HG03439 (cell line): ENCODE measurements at regions not wholly inside any gene's neighbourhood (a gene's known extent, or its start where the extent isn't known, plus 50 kb on each side); places are given as distances from the start of the nearest gene placed in this dataset.

Source experiments
- ATAC-seq: cut with Tn5 transposase; IDR thresholded peaks from one replicate; pipeline ENCODE4 v1.9.1; 2021; ENCODE audit warnings: mild to moderate bottlenecking, moderate library complexity; ENCODE audit not compliant: unreplicated experiment

DNA sequence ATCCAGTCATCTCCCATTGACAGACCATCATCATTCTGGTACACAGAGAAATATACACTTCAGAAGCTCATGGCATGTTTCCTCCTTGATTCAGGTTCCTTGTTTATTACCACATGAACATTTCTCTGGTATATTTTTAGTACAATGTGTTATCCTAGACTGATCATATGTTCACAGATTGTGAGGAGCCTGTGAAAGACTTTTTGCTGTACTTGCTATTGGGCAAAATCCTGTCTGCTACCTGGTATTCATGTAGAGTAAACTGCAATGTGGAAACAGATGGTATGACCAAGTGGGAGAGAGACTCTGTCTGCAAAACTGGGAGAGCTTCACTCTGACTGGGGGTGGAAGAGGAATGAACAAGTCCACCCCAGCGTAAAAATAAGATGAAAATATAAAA is 657.2 kb downstream of the IRS1 start:
- no peak for ATAC-seq

DNA sequence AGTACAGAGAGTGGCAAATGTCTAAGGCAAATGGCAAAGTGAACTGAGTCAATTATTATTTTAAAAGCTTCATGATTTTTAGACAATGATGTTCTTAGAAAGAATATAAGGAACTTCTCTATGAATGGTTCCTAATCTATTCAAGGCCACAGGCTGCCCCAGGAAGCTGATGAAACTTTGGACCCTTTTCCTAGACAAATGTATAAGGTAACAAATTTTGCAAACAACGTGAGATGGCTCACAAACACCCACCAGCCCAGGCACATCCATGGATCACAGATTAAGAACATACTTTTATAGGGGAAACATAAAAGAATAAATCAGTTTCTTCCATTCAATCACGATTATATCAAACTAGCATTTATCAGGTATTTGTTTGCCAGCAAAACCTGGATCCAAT is 659.0 kb downstream of the IRS1 start:
- no peak for ATAC-seq

DNA sequence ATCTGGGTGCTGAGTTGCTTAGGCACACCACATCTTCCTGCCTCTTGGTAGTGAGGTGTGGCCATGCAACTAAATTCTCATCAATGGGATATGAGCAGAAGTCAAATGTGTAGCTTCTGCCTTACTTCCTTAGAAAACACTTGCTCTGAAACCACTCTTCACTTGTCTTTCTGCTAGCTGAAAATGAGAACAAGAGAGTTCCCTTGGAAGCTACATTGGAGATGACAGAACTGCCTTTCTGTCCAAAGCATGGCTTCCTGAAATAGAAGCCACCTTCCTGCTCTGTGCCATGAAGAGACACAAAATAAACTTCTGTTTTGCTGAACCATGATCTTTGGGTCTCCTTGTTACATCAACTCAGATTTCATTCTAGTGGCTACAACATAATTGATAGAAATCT is 659.9 kb downstream of the IRS1 start:
- ATAC-seq, result no peak

DNA sequence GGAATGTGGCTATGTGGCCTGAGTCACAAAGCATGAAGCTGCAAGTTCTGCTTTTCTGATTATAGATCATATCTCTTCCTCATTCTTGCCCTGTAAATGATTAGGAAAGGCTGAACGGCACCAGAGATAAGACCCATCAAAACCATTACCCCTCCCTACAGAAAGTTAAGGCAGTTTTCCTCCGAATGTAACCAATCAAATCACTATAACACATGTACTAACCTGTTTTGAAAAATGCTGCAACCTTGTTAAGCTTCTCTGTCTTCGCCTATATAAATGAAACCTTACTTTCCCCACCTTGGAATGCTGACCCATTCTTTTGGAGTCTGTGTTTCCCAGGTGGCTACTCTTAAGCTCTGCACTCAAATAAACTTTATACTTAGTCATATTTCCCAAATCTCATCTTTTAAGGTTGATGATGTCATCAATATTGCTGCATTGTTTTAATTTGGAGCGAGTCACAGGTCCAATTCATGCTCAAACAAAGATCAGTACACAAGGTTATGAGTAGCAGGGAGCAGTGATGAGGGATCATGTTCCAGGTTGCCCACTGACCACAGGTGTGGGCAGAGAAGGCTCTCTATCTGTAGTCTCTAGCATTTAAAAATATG is 662.3 kb downstream of the IRS1 start:
- no peak for ATAC-seq

DNA sequence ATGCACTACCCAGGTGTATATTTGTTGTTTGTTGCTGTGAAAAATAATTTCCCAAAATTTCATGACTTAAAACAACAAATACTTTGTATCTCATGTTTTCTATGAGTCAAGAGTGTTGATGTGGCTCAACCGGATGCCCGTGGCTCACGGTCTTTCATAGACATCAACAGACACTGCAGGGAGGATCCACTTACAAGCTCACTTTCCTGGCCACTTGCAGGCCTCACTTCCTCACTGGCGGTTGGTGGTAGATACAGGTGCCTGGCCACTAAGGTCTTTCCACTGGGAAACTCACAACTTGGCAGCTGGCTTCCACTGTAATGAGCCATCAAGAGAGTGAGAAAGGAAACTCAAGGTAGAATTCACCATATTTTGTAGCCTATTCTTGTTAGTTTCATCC is 662.9 kb downstream of the IRS1 start:
- ATAC-seq, result no peak

DNA sequence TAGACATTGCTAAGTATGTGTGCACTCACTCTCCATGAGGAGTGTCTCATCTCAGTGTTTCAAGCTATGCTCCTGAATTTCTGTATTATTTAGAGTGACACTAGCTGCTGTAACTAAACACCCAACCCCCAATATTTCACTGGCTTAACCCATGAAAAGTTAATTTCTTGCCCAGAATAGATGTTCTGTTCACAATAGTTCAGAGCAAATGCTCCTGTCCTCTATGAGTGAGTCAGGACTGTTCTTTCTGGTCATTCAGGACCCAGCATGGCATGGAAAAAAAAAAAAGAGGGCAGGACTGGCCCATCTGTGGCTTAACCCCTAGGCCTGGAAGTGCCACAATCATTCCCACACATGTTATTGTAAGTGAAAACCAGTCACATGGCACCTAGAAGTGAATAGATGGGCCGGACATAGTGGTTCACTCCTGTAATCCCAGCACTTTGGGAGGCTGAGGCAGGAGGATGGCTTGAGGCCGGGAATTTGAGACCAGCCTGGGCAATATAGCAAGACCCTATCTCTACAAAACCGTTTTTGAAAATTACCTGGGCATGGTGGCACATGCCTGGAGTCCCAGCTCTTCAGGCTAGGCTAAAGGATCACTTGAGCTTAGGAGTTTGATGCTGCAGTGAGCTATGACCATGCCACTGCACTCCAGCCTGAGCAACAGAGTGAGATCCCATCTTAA is 663.6 kb downstream of the IRS1 start:
- no peak for ATAC-seq

DNA sequence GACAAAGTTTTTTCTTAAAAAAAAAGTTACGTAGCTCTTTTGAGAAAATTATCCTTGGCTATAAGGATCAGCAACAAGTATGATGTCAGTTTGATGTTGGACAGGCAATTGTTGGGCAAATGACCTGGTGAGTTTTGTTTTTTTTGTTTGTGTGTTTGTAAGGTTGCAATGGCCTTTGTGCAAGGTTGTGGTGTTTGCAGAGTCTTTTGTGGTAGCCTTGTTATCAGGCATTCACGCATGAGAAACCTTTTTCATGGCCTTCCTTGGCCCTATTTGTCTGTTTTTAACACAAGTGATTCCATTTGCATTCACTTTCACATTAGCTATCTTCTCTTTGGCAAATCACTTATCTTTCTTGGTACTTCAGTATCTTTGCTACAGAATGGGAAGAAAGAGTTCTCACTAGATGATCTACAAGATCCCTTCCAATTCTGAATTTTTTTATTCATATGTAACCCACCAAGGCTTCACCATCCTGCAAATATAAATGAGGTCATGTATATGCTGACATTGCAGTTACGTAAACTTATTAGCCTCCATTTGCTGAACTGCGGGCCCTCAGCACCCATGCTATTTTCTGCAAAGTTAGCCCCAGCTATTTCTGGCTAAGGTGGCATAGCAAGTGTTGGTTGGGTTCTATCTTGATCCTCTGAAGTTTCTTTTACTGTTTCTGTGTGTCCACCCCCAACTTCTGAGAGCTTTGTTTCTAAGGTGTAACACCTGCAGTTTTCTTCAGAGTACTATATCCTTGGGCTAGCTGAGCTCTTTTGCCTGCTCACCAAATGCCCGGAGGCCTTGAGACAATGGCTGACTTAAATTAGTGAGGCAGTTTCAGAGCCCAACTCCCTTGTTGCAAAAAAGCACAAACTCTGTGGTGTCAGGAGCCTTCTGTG is 667.1 kb downstream of the IRS1 start:
- ATAC-seq, result no peak

DNA sequence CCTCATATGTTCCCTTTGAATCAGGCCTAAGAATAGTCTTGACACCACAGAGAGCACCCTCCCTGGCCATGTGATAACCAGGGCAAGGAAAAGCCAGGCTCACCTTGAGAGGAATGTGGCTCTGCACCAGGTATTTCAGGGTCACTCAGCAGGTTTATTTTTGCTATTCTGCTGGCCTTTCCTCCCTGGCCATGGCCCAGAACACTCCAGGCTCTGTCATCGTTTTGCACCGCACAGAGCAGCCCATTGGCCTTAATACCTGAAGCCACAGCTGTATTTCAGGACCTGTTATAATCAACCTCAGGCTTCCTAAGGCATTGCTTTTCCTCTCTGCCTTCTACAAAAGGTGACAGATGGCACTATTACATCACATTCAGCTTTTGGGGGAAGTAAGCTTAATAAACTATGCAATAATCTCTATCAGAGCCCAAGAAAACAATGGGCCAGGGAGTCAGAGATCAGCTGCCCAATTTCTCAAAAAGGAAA is 668.3 kb downstream of the IRS1 start:
- ATAC-seq, result no peak

DNA sequence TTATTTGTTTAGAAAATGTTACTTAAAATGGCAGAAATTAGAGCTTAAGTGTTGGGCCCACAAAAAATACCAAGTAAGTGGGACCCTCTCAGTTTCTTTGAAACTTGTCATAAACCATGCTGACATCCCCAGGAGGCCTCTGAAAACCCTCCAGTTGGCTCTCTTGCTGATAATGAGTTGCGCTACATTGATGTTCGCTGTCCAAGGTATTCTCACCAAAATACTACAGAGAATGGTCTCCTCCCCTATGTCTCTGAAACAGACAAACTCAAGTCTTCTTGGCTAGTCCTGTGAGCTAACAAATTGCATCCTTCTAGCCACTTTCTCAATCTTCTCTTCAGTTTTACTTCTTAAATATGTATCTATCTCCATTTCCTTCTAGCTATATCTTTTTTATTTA is 669.4 kb downstream of the IRS1 start:
- no peak for ATAC-seq

DNA sequence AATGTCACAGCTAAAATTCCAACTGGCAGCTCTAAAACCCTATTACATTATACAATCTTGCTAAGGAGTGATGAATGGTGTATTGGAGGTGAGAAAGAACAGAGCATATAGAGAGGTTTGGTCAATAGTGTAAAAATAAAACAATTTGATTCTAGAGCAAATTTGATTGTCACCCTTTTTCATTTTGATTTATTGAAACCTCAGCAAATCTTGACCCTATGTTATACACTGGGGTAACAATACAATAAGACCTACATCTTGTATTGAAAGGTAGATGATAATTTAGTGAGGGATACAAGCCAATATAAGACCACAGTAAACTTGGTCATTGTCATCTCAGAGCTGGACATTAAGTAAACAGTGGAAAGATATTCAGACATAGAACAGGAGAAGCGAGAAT is 671.9 kb downstream of the IRS1 start:
- no peak for ATAC-seq

DNA sequence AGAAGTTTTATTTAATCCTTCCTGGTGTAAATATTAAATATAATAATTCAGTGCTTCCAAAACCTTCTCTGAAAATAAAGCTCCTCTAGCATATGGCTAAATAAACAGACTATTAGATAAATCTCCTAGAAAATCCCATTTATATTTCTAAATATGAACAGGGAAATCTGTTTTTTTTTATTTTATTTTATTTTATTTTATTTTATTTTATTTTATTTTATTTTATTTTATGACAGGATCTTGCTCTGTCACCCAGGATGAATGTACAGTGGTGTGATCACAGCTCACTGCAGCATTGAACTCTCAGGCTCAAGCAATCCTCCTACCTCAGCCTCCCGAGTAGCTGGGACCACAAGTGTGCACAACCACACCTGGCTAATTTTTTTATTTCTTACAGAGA is 673.5 kb downstream of the IRS1 start:
- no peak for ATAC-seq

DNA sequence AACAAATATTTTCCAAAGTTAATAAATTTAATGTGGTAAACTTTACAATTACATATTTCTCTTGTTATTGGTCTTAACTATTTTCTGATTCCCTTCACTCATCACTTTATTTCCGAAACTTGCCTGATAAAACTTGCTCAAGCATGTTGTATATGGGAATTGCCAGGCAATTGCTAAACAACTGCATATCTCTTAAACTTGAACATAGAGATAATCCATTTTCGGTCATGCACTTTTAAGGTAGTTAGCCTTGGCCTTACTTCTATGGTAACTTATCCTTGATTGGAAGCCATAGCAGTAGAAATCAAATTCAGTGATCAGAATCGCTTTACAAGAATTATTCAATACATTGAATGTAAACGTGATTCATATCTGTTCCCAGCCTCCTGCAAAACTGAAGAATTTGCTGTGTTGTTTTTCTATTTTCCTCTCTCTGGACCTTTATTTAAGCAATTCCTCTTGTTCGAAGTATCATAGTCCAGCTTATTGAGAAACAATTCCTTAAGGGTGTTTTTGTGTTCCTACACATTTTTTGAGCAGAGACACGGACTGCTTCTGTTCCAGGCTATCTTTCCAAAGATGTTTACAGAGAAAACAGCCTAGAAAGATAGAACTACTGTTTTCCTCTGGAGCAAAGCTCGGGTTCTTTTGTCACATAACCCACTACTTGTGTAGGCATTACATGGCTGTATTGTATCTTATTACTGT is 674.3 kb downstream of the IRS1 start:
- no peak for ATAC-seq

DNA sequence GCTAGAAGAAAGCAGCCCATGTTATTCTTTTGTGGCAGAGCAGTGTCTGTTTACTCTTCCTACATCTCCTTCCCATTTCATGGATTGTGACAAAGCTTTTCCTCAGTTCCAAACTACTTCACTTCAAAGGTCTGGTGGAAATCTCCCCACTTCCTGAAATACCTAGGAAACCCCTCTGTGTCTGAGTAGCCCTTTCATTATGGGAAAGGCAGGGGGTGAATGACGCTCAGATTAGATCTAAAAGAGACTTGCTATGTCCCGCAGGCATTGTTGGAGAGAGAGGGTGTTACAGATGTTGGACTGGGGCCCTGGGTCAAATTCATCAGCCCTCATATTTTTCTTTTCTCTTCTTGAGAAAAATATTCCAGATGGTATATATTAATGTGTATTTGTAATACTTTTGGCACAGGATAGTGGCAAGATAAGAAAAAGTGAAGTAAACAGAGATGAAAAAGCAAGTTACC is 675.0 kb downstream of the IRS1 start:
- ATAC-seq, result no peak

DNA sequence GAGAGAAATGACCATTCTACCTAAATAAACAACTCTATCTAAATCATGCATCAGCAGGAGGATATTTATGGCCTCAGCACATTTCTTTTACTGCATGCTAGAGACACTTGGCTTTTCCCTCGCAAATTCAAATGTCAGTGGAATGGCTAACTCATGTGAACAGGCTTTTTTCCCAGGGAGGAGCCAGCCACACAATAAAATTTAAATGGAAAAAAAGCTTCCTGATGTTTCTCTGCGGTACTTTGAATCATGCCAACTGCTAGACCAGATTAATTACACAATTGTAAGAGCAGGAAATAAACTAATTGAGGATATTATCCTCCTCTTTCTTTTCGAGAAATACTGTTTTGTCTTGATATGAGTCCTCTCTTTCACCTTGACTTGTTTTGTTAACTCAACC is 676.3 kb downstream of the IRS1 start:
- ATAC-seq, result no peak

DNA sequence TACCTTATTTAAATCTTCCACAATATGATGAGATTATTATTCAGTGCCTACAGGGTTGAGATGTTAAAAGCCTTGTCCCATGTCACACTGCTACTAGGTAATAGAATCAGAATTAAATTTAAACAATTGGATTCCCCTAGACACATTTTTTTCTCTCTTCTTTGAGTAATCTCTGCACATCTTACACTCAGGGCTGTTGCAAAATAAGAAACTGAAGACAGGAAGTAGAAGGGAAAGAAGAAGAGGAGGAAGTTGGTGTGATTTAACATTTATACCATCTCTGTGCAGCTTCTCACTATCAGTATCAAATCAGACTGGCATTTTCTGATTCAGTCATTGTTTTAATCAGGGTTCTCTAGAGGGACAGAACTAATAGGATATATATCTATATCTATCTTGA is 677.6 kb downstream of the IRS1 start:
- no peak for ATAC-seq

DNA sequence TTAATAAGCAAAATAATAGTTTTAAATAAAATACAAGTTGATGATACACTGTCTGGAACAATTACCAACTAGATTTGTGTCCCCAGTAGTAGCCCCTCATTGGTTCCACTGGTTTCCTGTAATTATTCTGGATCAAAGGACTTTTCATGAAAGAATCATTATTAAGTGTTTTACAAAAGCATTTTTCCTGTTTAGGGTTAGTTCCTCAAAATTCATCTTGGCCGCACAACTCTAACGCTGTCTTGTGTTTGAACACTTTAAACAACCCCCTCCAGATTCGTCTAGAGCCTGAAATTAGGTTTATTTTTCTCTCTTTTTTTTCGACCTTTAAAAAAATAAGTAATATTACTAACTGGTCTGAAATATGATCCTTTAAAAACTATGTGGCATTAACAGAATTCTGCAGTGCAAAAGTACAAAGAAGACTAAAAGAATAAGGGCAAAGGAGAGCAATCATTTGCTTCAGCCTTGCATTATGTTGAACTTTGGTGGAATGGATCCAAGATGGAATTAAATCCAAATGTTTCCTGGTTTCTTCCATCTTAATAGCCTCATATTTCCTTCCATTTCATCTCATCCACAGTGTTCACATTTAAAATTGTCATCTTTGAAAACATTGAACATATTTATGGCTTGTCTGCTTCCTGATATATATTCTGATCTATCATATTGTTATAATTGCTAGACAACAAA is 678.4 kb downstream of the IRS1 start:
- ATAC-seq, result no peak

DNA sequence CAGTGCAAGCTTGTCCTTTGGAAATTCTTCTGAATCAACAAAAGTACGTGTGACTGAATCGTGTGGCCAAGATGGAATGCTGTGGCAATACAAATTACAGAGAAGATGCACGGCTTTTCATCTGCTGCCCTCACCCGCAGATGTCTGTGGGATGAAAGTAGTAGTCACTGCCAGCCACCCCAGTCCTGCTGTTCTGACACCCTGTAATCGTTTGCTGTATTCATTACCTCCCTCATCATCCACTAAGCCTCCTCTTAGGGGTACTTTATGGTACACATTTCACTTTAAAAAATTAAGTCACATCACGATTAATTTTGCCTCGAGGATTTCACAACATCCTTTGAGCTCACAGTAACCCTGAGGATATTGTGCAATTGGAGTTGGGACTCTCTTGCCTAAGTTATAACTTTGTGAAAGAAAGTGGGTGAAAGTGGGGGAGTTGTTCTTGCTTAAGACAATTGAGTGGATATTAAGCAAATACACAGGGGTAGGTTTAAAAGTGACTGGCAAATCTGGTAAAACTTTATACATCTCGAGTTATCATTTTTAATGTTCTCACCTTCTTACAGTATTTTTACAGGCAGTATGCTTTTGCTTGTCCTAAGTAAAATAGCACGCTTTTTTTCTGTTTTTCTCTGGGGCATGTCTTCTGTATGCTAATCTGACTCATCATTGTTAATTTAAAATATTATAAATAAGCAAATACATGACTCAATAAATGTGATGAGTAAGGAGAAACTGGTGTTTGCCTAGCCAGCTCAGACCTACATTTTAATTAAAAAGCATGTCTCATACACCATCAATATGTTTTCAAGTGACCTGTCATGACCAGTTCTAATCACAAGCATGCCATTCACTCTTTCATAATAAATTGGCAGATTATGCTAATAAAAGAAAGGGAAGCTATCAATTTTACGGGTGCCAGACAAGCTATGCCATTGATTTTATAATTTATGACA is 680.9 kb downstream of the IRS1 start:
- ATAC-seq, result no peak

DNA sequence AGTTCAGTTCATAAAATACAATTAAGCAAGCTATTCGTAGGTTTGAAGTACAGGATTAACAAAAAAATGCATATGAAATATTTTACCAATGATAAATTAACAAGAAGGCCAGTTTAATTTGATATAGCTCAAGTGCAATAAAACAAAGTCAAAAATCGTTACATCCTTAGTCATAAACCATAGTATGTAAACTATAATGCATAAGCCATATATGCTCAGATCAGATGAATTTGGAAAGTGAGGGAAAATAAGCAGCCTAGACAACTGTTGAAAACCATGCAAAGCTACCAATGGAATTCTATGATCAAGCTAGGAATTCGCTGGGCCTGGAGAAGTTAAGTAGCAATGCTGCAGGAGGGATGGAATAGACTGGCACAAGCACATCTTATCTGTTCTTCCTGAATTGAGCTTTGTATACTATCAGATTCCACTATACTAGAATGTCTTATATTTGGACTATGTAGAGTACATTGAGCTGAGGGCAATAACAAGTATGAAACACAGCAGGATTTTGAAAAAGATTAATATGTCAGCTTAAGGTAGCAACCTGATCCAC is 682.0 kb downstream of the IRS1 start:
- ATAC-seq, result no peak

DNA sequence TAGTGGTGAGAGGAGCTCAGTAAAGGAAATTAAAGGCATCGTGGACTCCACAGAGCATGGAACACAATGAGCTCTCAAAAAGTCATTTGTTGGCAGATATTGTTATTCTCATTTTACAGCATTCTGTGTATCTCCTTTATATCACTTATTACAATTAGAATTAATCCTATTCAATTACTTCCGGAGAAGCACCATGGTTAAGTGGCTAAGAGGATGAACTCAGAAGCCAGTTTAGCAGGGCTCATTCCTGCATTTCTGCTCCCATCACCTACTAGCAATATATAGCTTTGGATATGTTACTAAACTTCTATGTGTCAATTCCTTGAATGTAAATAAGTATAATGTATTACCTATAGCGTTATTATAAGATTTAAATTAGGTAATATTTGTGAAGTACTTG is 683.3 kb downstream of the IRS1 start:
- no peak for ATAC-seq
